ENCODE measurements at regions not wholly inside any gene's neighbourhood (a gene's known extent, or its start where the extent isn't known, plus 50 kb on each side); places are given as distances from the start of the nearest gene placed in this dataset.
"Not testable (repeated sequence)": the region's sequence is repeated elsewhere in the genome, so short reads cannot be mapped to it uniquely, and the experiment has no call there.

- CTCF ChIA-PET: interaction anchor here (0.6 to 2.1 kb wide), 3 partner anchors 13 to 1242 kb away, joined by 3 to 13 read pairs (median 8); no protein-coding TSS in a partner anchor
- POLR2A ChIA-PET (ENCODE audit: unreplicated experiment): interaction anchor here (0.6 to 0.8 kb wide), 2 partner anchors 54 to 121 kb away, joined by 4 to 5 read pairs; no protein-coding TSS in a partner anchor
Measured at GRCh38 chr9:87374023-87374919, 123.4 kb upstream of the DAPK1 start.

DNA sequence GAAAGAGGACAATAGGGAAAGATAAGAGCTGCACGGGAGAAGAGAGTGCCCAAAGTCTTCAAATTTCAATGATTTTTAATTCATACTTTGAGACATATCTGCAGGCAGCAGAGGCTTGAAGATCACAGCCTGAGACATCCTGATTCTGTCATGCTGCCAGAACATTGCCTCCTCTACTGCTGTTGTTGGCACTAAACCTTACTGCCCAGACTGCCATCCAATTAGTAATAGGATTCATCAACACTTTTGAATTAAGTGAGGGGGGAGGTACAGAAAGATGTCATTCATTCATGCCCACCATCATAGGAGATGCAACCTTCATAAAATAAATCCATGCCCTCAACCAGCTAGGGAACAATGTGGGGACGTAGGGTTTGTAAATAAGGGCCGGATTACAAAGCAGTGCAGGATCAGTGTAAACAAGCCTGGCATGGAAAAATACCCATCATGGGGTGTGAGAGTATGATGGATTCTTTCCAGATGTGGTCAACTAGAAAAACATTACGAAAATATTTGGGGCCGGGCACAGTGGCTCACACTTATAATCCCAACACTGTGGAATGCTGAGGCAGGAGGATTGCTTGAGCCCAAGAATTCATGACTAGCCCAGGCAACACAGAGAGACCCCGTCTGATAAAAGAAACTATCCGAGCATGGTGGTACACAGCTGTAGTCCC, 122.1 kb upstream of the DAPK1 start:
- intact Hi-C loops (cut with micrococcal nuclease; ENCODE audit: unreplicated experiment): loop anchor here (2.0 kb wide), 4 partner anchors 31 to 171 kb away; no protein-coding TSS in a partner anchor
- peak; percentile 65 to 75 for DNase-seq
- H3K9me2 ChIP-seq (ENCODE audit: insufficient read depth): no peaks in the 10 kb centered on the region
- peaks cover 48% of the 10 kb centered on the region for H3K4me1 ChIP-seq (replicated peaks; ENCODE audit: insufficient read depth)
- H3K27ac ChIP-seq: peak overlapping the region; percentile 66
- H4K20me1 ChIP-seq (ENCODE audit: insufficient read depth): no peaks in the 10 kb centered on the region
- no peak overlapping the region for H3K4me3 ChIP-seq
- no peaks in the 10 kb centered on the region for H3K27me3 ChIP-seq (ENCODE audit: insufficient read depth, low read depth)
- TF ChIP-seq CTCF (conservative IDR thresholded peaks at IDR 0.05): no peak
- no peak for TF ChIP-seq EZH2 (IDR thresholded peaks at IDR 0.05; ENCODE audit: low read depth)
- H3F3A ChIP-seq (ENCODE audit: insufficient read depth, low read depth): peaks cover 31% of the 10 kb centered on the region
- H3K4me2 ChIP-seq: peak overlapping the region; percentile 76
- ChIA-PET POLR2A (ENCODE audit: unreplicated experiment) (no interaction called here), CTCF (interaction anchor here (2.1 kb wide), 1 partner anchor 38 kb away, joined by 8 read pairs; no protein-coding TSS in a partner anchor)
- H3K36me3 ChIP-seq (ENCODE audit: low read depth): no peaks in the 10 kb centered on the region
- H2AFZ ChIP-seq: no peak overlapping the region
- no peaks in the 10 kb centered on the region for H3K79me2 ChIP-seq (ENCODE audit: low read depth)
- no peaks in the 10 kb centered on the region; the same call in 1 of the 2 replicates for H3K9me3 ChIP-seq (ENCODE audit: insufficient read depth, low read depth)
- BruUV-seq (replicated peaks): no TSS peak

More at GRCh38 chr9:87374023-87374919, 123.4 kb upstream of the DAPK1 start:
- H3K79me2 ChIP-seq (ENCODE audit: low read depth); H3K9me2 ChIP-seq (ENCODE audit: insufficient read depth); H3K9me3 ChIP-seq (ENCODE audit: insufficient read depth, low read depth); H3K36me3 ChIP-seq (ENCODE audit: low read depth); H4K20me1 ChIP-seq (ENCODE audit: insufficient read depth); H3K27me3 ChIP-seq (ENCODE audit: insufficient read depth, low read depth); BruUV-seq (replicated peaks): not testable (repeated sequence)
- H3K4me1 ChIP-seq (replicated peaks; ENCODE audit: insufficient read depth): peaks cover 48% of the 10 kb centered on the region
- intact Hi-C loops (cut with micrococcal nuclease; ENCODE audit: unreplicated experiment): loop anchor here (2.0 kb wide), 4 partner anchors 33 to 173 kb away; no protein-coding TSS in a partner anchor
- H3K27ac ChIP-seq: peak overlapping the region; percentile 66
- H3K4me2 ChIP-seq: peak overlapping the region; percentile 76
- peak overlapping the region; percentile 36; the same call in 1 of the 2 replicates for H3K4me3 ChIP-seq
- peak; percentile 35; the same call in 1 of the 2 replicates for TF ChIP-seq CTCF (conservative IDR thresholded peaks at IDR 0.05)
- H2AFZ ChIP-seq: peak overlapping the region; percentile 71
- peaks cover 26% of the 10 kb centered on the region for H3F3A ChIP-seq (ENCODE audit: insufficient read depth, low read depth)
- DNase-seq: peak; percentile 49 to 86

DNA sequence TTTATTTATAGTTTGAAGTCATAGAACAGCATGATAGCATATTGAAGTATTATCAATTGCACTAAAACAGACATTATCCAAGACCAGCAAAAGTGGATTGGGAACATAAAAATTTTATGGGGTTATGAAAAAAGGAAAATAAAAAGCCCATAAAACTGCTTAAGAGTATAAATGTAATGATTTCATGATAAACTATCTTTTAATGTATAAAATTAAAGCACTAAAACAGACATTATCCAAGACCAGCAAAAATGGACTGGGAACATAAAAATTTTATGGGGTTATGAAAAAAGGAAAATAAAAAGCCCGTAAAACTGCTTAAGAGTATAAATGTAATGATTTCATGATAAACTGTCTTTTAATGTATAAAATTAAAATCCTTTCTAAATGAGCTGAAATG, 119.0 kb upstream of the DAPK1 start:
- ChIA-PET CTCF (no interaction called here), POLR2A (ENCODE audit: unreplicated experiment) (no interaction called here)
- DNase-seq: no peak
- Histone ChIP-seq H3K27me3 (ENCODE audit: insufficient read depth, low read depth) (no peaks in the 10 kb centered on the region), H4K20me1 (ENCODE audit: insufficient read depth) (no peaks in the 10 kb centered on the region), H3K4me3 (no peak overlapping the region), H3K4me1 (replicated peaks; ENCODE audit: insufficient read depth) (peaks cover 54% of the 10 kb centered on the region), H3K27ac (no peak overlapping the region), H3K9me3 (ENCODE audit: insufficient read depth, low read depth) (no peaks in the 10 kb centered on the region; the same call in 1 of the 2 replicates), H3K79me2 (ENCODE audit: low read depth) (no peaks in the 10 kb centered on the region), H3K36me3 (ENCODE audit: low read depth) (no peaks in the 10 kb centered on the region), H2AFZ (no peak overlapping the region), H3K9me2 (ENCODE audit: insufficient read depth) (no peaks in the 10 kb centered on the region), H3F3A (ENCODE audit: insufficient read depth, low read depth) (peaks cover 28% of the 10 kb centered on the region), H3K4me2 (no peak overlapping the region)
- TF ChIP-seq EZH2 (IDR thresholded peaks at IDR 0.05; ENCODE audit: low read depth): no peak
- no peak for TF ChIP-seq CTCF (conservative IDR thresholded peaks at IDR 0.05)
- intact Hi-C loops (cut with micrococcal nuclease; ENCODE audit: unreplicated experiment): no loop called here
- BruUV-seq (replicated peaks): no TSS peak
